WI38 (cell line): ENCODE measurements at regions not wholly inside any gene's neighbourhood (a gene's known extent, or its start where the extent isn't known, plus 50 kb on each side); places are given as distances from the start of the nearest gene placed in this dataset.

ENCODE experiments used
- H3K4me3 ChIP-seq: 2 replicates; pipeline ENCODE4 v1.5.1; 2011; ENCODE audit warnings: low read depth, mild to moderate bottlenecking, control low read depth, low read length
- TF ChIP-seq, protein P1 (sequence below): IDR thresholded peaks from 2 replicates; pipeline ENCODE4 v1.5.1; 2012; ENCODE audit warnings: low read depth, mild to moderate bottlenecking, control low read depth, low read length

DNA sequence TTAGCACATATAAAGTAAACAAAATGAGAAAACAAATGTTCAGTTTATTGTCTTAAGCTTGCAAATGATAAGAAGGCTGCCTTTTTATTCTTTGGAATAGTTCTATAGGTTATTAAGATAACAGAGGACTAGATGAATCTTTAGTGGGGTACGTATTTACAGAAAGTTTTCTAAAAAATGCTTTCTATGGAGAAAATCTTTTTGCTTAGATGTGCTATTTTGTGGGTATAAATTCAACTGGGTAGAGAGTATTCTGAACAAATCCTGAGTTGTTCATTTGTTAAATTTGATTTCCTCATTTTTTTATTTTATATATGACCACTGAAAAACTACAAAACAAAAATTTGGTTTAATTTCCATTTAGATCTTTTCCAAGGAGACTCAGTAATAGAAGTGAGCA lies 566.9 kb downstream of the PLCL1 start:
- TF ChIP-seq, protein P1, sequence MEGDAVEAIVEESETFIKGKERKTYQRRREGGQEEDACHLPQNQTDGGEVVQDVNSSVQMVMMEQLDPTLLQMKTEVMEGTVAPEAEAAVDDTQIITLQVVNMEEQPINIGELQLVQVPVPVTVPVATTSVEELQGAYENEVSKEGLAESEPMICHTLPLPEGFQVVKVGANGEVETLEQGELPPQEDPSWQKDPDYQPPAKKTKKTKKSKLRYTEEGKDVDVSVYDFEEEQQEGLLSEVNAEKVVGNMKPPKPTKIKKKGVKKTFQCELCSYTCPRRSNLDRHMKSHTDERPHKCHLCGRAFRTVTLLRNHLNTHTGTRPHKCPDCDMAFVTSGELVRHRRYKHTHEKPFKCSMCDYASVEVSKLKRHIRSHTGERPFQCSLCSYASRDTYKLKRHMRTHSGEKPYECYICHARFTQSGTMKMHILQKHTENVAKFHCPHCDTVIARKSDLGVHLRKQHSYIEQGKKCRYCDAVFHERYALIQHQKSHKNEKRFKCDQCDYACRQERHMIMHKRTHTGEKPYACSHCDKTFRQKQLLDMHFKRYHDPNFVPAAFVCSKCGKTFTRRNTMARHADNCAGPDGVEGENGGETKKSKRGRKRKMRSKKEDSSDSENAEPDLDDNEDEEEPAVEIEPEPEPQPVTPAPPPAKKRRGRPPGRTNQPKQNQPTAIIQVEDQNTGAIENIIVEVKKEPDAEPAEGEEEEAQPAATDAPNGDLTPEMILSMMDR: no peak
- H3K4me3 ChIP-seq: no peak overlapping the region

DNA sequence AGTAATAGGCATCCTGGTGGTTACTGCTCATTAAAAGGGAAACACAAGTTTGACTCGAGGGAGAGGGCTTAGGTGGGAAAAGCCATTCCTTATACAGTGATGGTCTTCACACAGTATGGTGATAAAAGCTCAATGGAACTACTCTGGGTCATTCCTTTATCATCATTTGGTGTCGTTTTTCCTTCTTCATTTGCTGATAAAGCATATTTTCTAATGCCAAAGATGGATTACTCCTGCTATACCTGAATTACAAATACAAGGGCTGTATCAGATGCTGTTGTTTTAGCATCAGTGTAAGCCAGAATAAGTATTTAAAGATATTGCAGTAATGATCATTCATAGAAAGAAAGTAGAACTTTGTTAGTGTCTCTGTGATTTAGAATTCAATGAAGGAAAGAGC lies 563.7 kb downstream of the PLCL1 start:
- TF ChIP-seq, protein P1: no peak

DNA sequence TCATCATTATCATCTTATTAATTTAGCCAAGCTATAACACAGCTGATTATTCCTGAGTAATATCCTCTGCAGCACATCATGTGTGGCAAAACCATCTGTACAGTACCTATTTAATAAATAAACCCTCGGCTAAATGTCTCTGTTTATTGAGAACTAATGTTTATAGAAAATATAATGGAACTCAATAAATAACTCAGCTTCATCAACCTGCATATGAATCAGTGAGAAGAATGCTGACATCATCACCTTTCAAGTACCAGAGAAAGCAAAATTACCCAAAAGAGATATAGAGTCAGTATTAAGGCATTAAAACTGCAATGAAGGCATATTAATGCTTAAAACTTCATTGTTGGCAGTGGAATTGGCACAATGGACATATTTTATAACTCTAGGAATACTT lies 558.3 kb downstream of the PLCL1 start:
- H3K4me3 ChIP-seq: no peak overlapping the region
- TF ChIP-seq, protein P1: no peak

More for the DNA sequence above, 563.7 kb downstream of the PLCL1 start:
- no peak overlapping the region for H3K4me3 ChIP-seq

DNA sequence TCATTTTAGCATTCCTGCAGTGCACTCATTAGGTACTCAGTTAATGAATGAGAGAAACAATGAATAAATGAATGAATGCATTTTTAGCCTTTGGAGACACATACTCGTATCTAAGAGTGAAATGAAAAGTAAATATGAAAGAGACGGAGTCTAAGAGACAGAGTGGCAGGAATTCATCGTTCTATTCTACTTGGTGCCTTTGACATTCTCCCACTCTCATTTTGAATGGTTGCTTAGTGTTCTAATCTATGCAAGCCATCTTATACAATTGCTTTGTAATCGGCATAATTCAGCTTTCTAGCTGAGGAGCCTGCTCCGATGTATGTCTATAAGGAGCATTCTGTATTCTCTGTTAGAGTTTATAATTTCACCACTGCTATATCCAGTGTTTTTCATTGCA lies 554.9 kb downstream of the PLCL1 start:
- TF ChIP-seq, protein P1: no peak

DNA sequence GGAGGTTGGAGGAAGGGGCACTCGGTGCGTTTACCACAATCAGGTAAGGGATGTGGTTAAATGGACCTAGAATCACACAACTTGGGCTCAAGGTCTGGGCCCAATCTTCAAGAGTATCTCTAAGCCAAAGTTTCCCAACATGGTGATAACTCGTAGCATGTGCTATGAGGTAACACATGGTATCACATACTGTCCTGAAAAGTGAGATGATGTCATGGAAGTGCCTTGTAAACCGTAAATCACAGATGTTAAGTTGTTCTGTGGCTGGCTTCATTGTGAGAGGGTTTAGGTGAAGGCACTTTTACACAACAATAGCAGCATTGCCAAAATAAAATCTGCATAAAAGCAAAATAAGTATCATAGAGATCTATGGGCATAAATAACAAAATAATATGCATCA lies 551.8 kb downstream of the PLCL1 start:
- no peak overlapping the region for H3K4me3 ChIP-seq
- TF ChIP-seq, protein P1: no peak

More for the DNA sequence above, 554.9 kb downstream of the PLCL1 start:
- no peak overlapping the region for H3K4me3 ChIP-seq

DNA sequence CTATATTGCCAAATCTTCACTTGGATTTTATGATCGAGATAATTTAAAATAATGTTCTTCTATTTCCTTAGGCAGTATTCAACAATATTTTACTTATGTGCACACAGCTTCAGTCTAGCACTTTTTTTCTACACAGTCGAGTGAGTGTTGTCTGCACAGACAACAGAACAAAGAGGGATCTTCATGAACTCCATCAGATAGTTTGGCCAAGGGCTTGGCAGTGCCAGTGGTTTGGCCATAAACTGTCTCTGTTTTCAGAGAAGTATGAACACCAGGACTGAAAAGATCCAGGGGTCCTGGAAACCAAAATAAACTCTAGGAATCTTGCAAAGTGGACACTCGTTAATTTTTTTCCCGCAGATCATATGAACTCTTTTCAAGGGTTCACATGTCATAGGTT lies 547.3 kb downstream of the PLCL1 start:
- no peak overlapping the region for H3K4me3 ChIP-seq
- TF ChIP-seq, protein P1: no peak

DNA sequence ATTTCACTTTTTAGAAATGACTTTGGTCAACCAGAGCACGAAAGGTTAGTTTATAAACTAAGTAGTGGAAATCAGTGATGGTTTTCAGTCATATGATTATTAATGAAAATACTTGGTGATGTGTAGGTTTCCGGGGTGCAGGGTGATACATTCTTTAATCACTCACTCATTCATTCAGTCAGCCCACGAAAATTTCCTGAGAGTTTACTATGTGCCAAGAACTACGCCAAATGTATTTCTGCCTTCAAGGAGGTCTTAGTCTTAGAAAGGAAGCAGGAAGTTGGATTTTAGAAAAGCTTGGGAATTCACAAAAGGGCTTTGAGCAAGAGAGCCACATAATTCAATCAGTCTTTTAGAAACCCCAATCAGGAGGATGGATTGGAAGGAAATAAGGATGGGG lies 543.6 kb downstream of the PLCL1 start:
- TF ChIP-seq, protein P1: no peak
- H3K4me3 ChIP-seq: no peak overlapping the region
